ENCODE measurements at regions not wholly inside any gene's neighbourhood (a gene's known extent, or its start where the extent isn't known, plus 50 kb on each side); places are given as distances from the start of the nearest gene placed in this dataset.

- no peak overlapping the region for H3K4me3 ChIP-seq (ENCODE audit: low read length)
- H4K20me1 ChIP-seq (ENCODE audit: control insufficient read depth, insufficient read depth, low read depth, low read length): no peaks in the 10 kb centered on the region
- no peaks in the 10 kb centered on the region for H3K4me1 ChIP-seq (ENCODE audit: control insufficient read depth, low read length)
- TF ChIP-seq EZH2phosphoT487 (IDR thresholded peaks at IDR 0.05; ENCODE audit: borderline replicate concordance, low read length) (no peak), CTCF (IDR thresholded peaks at IDR 0.05; ENCODE audit: low read depth, low read length, poor library complexity, severe bottlenecking) (no peak)
- no peaks in the 10 kb centered on the region for H3K36me3 ChIP-seq (ENCODE audit: control insufficient read depth, low read length)
- H3K4me2 ChIP-seq (ENCODE audit: low read length): no peak overlapping the region
- H3K27me3 ChIP-seq (ENCODE audit: control insufficient read depth, low read length): 0 out of 2 replicates have a peak, but pooled peaks cover 2% of the 10 kb centered on the region
- no peak overlapping the region for H3K27ac ChIP-seq (ENCODE audit: low read depth, low read length)
- no peaks in the 10 kb centered on the region for H3K79me2 ChIP-seq (ENCODE audit: control insufficient read depth, low read length)
- no peaks in the 10 kb centered on the region for H3K9me3 ChIP-seq (ENCODE audit: control insufficient read depth, insufficient read depth, low read length)
- H3K9me2 ChIP-seq (replicated peaks; ENCODE audit: control insufficient read depth, low read length): no peaks in the 10 kb centered on the region
- no peaks in the 10 kb centered on the region for H3F3A ChIP-seq (ENCODE audit: control insufficient read depth, insufficient read depth)
Measured at GRCh38 chr12:93080452-93080851, 151.4 kb upstream of the EEA1 start.

DNA sequence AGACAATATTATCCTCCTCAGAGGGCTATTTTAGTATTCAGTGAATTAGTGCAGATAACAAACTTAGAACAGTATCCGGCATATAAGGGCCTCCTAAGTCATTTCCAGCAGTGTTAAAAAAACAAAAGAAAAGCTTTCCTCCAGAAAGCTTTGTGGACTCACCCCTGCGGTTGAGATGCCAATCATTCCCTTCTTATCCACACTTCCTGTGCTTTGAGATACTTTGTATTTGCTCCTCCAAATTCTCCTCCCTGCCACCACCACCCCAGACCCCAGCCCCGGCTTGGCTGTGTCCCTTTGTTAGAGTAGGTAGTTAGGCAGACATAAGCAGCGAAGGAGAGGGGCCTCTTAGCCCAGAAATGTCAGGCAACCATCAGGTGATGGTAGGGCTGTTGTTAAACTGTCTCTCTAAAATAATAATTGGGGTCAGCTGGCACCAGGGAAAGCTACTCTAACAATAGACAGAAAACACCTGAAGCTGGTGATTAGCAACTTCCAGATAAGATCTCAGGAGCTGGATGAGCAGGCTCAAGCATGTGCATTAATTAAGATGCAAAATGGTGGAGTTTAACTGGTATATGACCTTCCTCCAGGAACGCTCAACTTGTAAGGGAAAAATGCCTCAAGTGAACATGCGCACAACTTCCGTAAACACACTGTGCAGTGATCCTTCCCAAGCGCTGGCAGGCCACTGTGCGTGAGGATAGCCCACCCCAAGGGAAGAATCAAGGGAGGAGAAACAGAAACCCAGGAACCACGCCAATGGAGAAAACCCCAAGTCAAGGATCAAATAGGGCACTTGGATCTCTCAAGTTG, 152.1 kb upstream of the EEA1 start:
- H3K79me2 ChIP-seq (ENCODE audit: control insufficient read depth, low read length): no peaks in the 10 kb centered on the region
- no peak overlapping the region for H3K4me3 ChIP-seq (ENCODE audit: low read length)
- TF ChIP-seq EZH2phosphoT487 (IDR thresholded peaks at IDR 0.05; ENCODE audit: borderline replicate concordance, low read length) (no peak), CTCF (IDR thresholded peaks at IDR 0.05; ENCODE audit: low read depth, low read length, poor library complexity, severe bottlenecking) (no peak)
- H3K36me3 ChIP-seq (ENCODE audit: control insufficient read depth, low read length): no peaks in the 10 kb centered on the region
- no peaks in the 10 kb centered on the region for H3K4me1 ChIP-seq (ENCODE audit: control insufficient read depth, low read length)
- no peak overlapping the region for H3K27ac ChIP-seq (ENCODE audit: low read depth, low read length)
- H3F3A ChIP-seq (ENCODE audit: control insufficient read depth, insufficient read depth): no peaks in the 10 kb centered on the region
- H3K9me2 ChIP-seq (replicated peaks; ENCODE audit: control insufficient read depth, low read length): no peaks in the 10 kb centered on the region
- H3K4me2 ChIP-seq (ENCODE audit: low read length): no peak overlapping the region
- 0 out of 2 replicates have a peak, but pooled peaks cover 2% of the 10 kb centered on the region for H3K27me3 ChIP-seq (ENCODE audit: control insufficient read depth, low read length)
- no peaks in the 10 kb centered on the region for H4K20me1 ChIP-seq (ENCODE audit: control insufficient read depth, insufficient read depth, low read depth, low read length)
- no peaks in the 10 kb centered on the region for H3K9me3 ChIP-seq (ENCODE audit: control insufficient read depth, insufficient read depth, low read length)

GRCh38 chr12:93081810-93082165, 152.7 kb upstream of the EEA1 start:
- no peaks in the 10 kb centered on the region for H3K9me3 ChIP-seq (ENCODE audit: control insufficient read depth, insufficient read depth, low read length)
- no peaks in the 10 kb centered on the region for H3K79me2 ChIP-seq (ENCODE audit: control insufficient read depth, low read length)
- H3K27ac ChIP-seq (ENCODE audit: low read depth, low read length): no peak overlapping the region

More at GRCh38 chr12:93081810-93082165, 152.7 kb upstream of the EEA1 start:
- Histone ChIP-seq H3K9me2 (replicated peaks; ENCODE audit: control insufficient read depth, low read length) (no peaks in the 10 kb centered on the region), H3K4me1 (ENCODE audit: control insufficient read depth, low read length) (no peaks in the 10 kb centered on the region), H4K20me1 (ENCODE audit: control insufficient read depth, insufficient read depth, low read depth, low read length) (no peaks in the 10 kb centered on the region), H3K27me3 (ENCODE audit: control insufficient read depth, low read length) (0 out of 2 replicates have a peak, but pooled peaks cover 2% of the 10 kb centered on the region), H3F3A (ENCODE audit: control insufficient read depth, insufficient read depth) (no peaks in the 10 kb centered on the region), H3K36me3 (ENCODE audit: control insufficient read depth, low read length) (no peaks in the 10 kb centered on the region), H3K4me2 (ENCODE audit: low read length) (no peak overlapping the region), H3K4me3 (ENCODE audit: low read length) (no peak overlapping the region)
- TF ChIP-seq EZH2phosphoT487 (IDR thresholded peaks at IDR 0.05; ENCODE audit: borderline replicate concordance, low read length) (no peak), CTCF (IDR thresholded peaks at IDR 0.05; ENCODE audit: low read depth, low read length, poor library complexity, severe bottlenecking) (no peak)

Measured in DOHH2 (cell line).